GM21576 (cell line): ENCODE measurements at regions not wholly inside any gene's neighbourhood (a gene's known extent, or its start where the extent isn't known, plus 50 kb on each side); places are given as distances from the start of the nearest gene placed in this dataset.
"Not testable (repeated sequence)": the region's sequence is repeated elsewhere in the genome, so short reads cannot be mapped to it uniquely, and the experiment has no call there.

Experiments
- ATAC-seq: cut with Tn5 transposase; IDR thresholded peaks from one replicate; pipeline ENCODE4 v1.9.1; 2021; ENCODE audit warnings: mild to moderate bottlenecking, moderate library complexity; ENCODE audit not compliant: unreplicated experiment

DNA sequence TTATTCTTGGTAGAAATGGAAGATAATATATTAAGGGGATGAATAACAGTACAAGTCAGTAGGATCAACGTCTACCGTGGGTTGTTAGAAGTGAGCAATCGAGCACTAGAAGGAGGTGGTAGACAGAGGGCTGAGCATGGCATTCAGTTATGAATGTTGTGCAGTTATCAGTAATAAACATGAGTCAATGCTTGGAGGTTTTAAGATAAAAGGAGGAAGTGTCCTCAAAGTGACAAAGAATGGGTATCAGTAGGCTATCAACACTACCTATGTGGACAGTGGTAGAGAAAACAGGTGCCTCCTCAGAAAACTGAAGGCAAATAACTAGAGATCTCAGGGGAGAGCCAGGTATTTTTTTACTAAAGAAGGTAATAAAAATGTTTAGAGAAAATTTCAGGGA lies 1607.0 kb downstream of the PCDH9 start:
- no peak for ATAC-seq

GRCh38 chr13:65615506-65615905 lies 1614.6 kb downstream of the PCDH9 start:
- no peak for ATAC-seq

- no peak for ATAC-seq
Observed at GRCh38 chr13:65613004-65613403, 1617.1 kb downstream of the PCDH9 start.

DNA sequence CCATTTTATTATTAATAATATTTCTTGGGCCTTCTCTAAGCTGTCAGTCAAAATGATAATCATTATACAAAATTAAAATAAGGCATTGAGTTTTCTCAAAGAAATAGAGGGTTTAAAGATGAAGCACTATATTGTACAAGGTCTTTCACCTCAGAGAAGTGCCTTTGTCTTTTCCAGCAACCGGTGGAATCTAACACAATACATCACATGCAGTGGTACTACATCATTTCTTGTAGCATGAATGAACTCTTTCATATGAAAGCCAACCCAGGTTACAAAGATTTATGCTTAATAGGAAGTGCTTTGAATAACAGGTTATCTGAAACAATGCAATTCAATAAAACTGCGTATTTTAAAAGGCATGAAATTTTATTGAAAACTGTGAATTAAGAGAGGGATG lies 1620.8 kb downstream of the PCDH9 start:
- no peak for ATAC-seq

- no peak for ATAC-seq
Observed at GRCh38 chr13:65606622-65607021, 1623.5 kb downstream of the PCDH9 start.

DNA sequence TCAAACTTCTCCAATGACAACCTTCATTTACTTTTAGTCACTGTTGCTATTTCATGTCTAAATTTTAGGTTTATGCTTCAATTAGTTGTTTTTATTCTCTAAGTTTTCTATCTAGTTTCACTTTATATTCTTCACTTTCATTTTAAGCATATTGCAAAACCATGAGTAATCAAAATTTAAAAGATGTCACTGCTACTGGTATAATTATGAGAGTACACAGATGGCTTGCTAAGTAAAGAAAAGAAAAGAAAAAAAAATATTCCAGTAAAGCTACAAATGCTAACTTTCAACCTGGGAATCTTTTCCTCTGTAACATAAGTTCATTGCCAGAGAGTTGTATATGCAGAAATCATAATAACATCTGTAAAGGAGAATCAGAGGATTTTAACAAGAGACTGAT lies 1624.7 kb downstream of the PCDH9 start:
- no peak for ATAC-seq

GRCh38 chr13:65603160-65603559 lies 1627.0 kb downstream of the PCDH9 start:
- ATAC-seq, result no peak

DNA sequence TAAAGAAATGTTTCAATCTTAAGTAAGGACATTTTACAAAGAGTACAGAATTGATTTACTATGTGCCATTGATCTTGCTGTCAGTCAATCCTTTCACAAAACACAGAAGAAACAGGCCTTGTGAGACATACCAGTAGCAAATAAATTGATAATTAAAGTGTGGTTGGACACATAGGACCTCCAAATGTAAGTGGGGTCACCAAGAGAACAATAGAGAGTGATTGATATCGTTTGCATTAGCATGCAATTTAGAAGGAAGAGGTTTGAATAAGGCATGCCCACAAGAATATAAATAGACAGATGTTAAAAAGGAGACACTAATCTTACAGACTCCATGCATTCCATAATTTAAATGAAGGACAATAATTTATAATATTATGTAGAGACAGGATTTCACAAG lies 1628.3 kb downstream of the PCDH9 start:
- ATAC-seq, result no peak

DNA sequence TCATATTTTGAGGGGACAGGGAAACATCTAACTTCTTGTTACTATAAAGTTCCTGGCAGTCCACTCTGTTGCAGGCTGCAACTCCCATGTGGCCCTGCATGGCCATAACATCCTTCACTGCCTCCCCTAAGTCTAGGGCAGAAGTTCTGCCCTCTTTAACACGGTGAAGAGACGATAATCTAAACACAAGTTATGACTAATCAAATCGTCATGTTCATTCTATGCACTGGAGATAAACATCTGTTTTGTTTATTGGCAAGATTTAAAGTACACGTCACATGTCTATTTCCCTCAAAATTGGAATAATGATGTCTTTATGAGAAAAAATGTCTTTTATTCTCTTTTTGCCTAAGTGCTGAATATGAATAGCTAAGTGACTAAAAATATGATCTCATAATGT lies 1629.4 kb downstream of the PCDH9 start:
- ATAC-seq, result no peak

GRCh38 chr13:65597839-65598818 lies 1632.0 kb downstream of the PCDH9 start:
- ATAC-seq, result no peak

GRCh38 chr13:65595916-65596315 lies 1634.2 kb downstream of the PCDH9 start:
- ATAC-seq, result no peak

DNA sequence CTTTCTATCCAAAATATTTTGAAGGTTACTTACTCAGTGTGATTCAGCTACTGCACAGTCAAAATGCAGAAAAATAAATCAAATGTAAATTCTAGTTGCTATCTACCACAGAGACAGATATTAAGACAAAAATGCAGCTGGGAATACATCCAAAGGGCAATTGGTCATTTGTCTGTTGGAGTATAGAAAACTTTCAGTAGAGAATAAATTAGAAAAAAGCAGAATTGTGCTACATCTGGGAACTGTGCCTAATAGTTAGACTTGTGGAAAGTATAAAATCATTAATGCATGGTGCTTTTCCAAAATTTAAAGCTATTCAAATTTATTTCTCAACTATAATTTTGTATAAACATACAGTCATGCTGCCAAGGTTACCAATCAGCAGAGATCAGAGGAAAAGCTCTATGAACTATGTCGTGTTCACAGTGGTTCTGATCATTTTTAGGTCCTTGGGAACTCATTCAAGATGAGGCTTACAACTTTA lies 1635.8 kb downstream of the PCDH9 start:
- ATAC-seq, result no peak

DNA sequence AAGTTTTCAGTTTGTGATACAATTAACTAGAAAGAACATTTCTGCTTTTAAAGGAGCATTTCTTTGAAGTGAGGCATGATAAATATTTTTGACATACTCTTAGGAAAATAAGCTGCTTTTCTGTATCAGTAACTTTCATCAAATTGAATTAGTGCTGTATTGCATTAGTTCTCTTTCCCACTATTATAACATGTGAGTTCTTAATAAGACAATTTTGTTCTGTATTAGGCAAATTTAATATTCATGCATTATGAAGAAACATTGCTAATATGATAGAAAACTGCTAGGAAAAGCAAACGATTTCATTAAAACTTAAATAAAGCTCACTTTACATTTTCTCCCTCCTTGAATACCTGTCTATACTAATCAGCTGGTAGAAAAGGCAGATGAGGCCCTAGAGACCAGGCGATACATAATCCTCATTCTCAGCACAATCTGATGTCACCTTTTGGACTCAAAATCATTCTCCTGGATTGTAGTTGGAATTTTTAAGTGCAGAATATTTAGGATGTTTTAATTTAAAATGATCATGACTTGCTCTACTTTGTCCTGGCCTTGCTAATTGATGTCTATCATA lies 1636.8 kb downstream of the PCDH9 start:
- ATAC-seq, result no peak

DNA sequence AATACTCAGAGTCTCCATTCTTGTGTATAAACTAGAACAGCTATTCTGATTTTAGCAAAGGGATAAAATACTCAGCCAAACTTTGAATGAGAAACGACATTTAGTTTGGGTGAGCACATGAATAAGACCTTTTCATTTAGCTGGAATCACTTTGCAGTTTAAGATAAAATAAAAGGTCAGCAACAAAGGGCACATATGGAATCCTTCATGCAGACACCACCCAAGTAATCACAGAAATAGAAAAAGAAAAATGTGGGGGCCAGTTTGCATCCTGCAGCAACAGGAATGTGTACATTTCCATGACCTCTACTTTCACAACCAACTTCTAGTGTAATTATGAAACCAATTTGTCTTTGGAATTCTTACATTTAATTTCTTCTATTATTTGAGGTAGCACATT lies 1637.4 kb downstream of the PCDH9 start:
- ATAC-seq, result no peak

- no peak for ATAC-seq
Observed at GRCh38 chr13:65585346-65585745, 1644.8 kb downstream of the PCDH9 start.

DNA sequence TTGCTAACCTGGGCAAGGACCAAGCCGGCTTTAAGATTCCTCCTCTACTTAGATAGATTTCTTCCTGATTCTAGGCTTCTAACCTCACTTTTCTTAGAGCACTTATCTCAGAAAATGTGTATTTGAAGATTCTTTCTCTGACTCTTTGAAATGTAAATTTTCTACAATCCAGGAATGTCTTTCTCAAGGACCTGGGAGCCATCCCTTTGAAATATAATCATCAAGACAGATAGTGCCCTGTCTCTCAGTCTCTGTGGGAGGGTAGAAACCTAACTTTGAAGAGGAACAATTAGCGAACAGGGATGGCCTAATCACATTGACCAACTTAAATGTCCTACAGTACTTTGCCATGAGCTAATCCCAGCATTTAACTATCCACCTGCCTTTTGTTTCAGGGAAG lies 1646.0 kb downstream of the PCDH9 start:
- ATAC-seq, result no peak

- no peak for ATAC-seq
Observed at GRCh38 chr13:65582160-65582559, 1648.0 kb downstream of the PCDH9 start.

DNA sequence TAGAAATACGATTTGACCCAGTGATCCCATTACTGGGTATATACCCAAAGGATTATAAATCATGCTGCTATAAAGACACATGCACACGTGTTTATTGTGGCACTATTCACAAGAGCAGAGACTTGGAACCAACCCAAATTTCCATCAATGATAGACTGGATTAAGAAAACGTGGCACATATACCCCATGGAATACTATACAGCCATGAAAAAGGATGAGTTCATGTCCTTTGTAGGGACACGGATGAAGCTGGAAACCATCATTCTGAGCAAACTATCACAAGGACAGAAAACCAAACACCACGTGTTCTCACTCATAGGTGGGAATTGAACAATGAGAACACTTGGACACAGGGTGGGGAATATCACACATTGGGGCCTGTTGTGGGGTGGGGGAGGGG lies 1665.6 kb downstream of the PCDH9 start:
- ATAC-seq, result not testable (repeated sequence)

DNA sequence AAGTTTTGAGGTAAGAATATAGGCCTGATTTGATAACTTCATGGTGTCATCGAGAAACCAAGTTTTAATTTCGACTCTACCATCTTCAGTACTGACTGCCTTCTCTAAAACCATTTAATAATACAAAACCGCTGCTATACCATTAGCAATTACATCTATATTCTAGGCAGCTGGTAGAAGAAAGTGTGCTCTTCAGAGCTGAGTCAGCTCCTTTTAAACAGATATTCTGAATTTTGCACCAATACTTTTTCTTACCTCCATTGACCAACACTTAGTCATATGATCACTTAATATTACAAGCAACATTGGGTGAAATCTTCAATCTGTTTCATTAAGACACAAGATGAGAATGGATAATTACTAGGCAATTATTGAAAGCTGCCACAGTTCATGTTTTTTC lies 1667.8 kb downstream of the PCDH9 start:
- ATAC-seq, result no peak

DNA sequence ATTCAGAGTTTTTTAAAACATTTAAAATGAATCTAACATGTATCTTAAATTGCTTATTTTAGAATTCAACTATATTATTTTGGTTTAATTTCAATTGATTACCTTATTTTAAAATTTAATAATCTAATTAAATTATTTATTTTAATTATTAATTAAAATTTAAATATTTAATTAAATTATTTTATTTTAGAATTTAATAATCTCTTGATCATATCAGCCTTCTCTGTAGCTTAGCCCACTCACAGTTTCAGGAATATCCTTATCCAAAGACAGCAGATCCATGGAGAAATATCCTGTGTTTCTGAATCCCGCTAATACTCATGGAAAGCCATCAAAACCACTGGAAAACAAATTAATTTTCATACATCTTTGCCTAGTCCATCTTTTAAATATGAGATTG lies 1669.2 kb downstream of the PCDH9 start:
- ATAC-seq, result no peak

GRCh38 chr13:65555962-65556361 lies 1674.2 kb downstream of the PCDH9 start:
- no peak for ATAC-seq

DNA sequence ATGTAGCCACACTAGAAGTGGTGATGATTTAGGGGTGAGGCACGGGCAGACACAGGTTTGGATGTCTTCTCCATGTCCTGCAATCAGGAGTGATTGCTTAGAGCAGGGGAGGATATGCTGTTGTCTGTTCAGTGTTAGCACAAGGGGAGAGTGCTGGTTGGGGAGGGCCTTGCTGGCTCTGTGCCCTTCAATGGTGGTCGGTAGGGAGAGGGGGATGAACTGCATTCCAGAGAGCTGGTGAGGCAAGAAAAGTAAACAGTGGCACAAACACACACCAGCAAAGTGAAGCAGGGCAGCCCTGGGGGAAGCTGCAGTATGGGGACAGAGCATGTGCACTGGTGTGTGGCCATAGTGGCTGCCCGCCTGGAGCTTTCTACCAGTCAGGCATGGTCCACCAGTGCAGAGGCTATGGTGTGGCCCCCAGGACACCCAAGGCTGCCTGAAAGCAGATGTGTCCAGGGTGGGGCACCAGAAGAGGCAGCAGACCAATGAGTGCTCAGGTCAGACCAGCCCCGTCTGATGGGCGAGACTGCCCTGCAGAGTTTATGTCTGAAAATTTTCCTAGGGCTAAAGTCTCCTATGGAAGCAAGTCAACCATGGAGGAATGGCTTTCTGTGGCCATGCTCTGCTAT lies 1676.9 kb downstream of the PCDH9 start:
- no peak for ATAC-seq
